Ramos (cell line): ENCODE measurements at regions not wholly inside any gene's neighbourhood (a gene's known extent, or its start where the extent isn't known, plus 50 kb on each side); places are given as distances from the start of the nearest gene placed in this dataset.

ENCODE experiments used
- in situ Hi-C: fragments of 300-500 bp; cut with MboI; formaldehyde crosslinking; loops from one replicate; pipeline ENCODE4 v1.14.3; 2022; ENCODE audit warnings: low sequenced_read_pairs; ENCODE audit not compliant: unreplicated experiment

DNA sequence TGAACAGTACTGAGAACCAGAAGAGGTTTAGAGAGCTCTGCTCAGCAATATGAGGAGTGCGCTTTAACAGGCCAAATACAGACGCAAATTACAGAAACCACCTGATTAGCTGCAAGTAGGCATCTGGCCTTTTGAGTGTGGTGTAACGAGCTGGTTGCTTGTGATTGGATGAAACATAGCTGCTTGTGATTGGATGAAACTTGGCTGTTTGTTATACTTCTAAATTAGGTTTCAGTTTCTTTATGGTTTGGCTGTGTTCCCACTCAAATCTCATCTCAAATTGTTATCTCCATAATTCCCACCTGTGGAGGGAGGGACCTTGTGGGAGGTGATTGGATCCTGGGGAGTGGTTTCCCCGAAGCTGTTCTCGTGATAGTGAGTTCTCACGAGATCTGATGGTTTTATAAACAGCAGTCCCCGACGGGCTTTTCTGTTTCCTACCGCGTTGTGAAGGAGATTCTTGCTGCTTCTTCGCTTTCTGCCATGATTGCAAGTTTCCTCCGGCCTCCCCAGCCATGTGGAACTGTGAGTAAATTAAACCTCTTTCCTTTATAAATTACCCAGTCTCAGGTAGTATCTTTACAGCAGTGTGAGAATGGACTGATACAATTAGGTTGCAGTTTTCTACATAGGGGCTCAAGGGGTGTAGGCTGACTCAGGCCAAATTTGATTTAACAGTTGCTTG is 655.9 kb upstream of the MAN1A1 start:
- in situ Hi-C loops, result no loop called here

DNA sequence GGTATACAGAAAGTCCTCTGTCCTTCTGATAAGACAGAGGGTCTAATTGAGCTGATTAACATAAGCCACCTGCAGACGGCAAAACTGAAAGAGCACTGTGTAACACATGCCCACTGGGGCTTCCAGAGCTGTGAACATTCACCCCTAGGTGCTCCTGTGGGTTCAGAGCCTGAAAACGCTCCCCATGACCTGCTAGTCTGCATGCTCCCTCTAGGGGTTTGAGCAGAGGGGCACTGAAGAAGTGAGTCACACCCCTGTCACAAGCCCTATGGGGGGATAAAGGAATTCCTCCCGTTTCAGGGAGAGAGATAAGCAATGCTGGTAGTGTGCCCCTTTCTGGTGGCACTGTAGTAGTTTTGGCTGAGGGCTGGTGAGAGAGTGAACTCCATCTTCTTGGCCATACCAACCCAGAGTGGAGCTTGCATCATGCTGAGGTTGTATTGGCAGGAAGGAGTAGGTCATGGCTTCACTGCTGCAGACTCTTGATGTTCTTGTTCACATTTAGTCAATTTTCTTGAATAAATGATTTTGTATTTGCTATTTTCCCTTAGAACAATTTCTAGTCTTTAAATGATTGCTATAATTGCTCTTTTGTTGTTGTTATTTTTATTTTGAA is 637.5 kb upstream of the MAN1A1 start:
- in situ Hi-C loops, result no loop called here

DNA sequence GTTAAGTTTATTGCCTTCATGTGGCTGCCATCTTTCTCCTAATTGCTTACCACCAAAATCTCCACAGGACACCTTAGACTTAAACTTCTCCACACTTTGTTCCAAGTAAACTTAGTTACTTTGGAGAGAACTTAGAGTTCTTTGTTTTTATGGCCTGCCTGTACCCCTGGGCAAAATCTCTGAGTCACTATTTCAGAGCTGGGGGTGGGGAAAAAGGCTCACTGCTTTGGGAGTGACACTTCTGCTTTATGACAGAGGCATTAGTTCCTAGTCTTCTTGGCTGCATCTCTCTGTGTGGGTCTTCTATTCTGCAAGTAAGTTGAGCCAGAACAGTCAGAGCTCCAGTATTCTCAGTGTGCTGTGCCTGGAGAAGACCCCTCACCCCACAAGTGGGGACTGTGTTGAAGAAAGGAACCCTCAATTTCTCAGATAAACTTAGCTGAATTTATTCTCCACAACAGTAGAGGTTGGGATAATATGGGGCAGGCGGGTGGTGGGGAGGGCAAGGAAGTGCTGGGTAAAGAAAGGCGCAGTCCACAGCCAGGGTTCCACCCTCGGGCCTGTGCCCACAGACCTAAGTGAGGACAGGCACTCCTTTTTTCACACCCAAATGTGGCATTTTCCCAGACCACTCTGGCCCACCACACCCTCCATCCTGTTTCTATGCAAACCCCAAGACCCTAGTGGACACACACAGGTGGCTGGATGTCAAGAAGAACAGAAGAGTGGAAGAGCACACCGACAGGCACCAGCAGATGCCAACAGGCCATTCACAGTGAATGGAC is 636.6 kb upstream of the MAN1A1 start:
- in situ Hi-C loops, result no loop called here

DNA sequence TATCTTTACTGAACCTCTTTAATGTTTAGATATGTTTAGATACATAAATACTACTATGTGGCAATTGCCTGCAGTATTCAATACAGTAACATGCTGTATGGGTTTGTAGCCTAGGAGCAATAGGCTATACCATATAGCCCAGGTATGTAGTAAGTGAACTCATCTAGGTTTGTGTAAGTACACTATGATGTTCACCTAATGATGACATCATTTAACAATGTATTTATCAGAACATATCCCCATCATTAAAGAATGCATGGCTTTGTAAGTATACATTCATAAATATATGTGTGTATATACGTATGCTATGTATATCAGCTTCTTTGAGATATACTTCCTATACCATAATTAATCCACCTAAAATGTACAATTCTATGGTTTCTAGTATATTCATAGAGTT is 631.2 kb upstream of the MAN1A1 start:
- in situ Hi-C loops, result no loop called here

DNA sequence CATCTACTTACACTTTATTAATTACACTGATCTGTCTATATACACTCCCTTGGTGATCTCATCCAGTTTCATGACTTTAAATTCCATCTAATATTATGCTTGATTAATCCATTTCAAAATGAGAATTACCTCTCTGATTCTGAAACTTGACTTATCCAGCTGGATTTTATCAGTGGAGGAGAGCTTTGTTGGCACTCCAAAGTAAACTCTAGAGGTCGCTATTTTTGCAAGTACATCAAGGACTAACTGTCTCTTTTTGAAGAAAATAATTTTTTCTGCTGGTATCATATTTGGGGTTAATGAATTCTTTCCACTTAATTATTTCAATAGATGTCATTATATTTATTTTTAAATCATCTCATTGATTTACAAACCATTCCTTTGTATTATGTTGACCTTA is 630.3 kb upstream of the MAN1A1 start:
- in situ Hi-C loops, result no loop called here

DNA sequence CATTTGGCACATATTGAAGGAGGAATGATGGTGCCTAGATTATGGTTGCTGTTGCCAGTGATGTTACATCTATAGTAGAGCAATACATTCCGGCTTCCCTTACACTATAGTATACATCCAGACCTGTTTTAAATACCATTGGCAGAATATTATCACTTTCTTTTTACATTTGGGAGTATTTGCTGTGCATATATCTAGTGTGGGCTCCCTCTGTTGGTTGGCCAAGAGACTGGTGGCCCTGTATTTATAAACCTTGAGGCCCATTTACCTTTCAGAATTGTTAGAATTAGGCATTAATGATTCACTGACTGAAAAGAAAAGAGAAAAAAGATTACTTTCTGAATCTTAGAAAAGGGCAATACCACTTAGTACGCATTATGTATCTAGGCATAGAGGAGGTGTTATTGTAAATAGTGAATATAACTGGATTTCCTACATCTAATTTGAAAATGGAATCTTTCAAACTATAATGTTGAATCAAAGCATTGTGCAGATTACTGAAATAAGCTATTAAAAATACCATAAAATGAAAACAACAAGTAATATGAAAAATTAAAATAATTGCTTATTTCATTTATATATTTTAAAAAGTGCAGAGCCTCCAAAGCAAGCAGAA is 628.8 kb upstream of the MAN1A1 start:
- in situ Hi-C loops, result no loop called here

DNA sequence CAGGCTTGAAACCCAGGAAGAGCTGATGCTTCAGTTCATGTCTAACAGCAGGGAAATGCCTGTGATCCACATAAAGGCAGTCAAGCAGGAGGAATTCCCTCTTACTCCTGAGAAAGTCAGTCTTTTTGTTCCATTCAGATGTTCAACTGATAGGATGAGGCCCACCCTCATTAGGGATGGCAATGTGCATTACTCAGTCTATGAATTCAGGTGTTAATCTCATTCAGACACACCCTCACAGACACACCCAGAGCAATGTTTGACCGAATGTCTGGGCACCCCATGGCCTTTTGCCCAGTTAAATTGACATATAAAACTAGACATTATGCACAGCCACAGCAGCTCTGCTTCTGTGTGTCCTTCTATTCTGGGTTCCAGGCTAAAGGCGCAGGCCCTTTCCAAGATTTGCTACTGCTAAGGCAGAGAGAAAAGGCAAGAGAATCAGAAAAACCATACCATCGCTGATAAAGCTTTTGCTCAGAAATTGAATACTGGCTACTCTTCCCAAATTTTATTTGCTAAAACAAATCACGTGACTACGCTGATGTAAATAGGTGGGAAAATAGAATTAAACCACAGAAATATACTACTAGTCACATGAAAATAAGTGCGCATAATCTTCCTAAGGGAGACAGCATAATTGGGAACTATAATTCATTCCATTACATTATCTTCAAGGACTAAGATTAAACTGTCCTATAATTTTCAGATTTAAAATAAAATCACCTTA is 625.0 kb upstream of the MAN1A1 start:
- in situ Hi-C loops, result loop anchor here (25.0 kb wide), 1 partner anchor 837 kb away; no protein-coding TSS in a partner anchor

DNA sequence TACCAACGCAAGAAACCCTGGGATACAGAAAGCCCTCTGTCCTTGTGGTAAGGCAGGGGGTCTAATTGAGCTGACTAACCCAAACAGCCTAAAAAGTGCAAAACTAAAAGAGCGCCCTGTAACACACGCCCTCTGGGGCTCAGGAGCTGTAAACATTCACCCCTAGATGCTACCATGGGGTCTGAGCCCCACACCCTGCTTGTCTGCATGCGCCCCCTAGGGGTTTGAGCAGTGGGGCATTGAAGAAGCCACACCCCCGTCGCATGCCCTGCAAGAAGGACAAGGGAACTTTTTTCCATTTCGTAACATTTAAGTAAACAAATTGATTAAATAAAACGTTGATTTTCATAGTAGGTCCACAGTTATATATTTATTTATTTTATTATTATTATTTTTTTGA is 616.9 kb upstream of the MAN1A1 start:
- in situ Hi-C loops, result loop anchor here (25.0 kb wide), 1 partner anchor 829 kb away; no protein-coding TSS in a partner anchor

DNA sequence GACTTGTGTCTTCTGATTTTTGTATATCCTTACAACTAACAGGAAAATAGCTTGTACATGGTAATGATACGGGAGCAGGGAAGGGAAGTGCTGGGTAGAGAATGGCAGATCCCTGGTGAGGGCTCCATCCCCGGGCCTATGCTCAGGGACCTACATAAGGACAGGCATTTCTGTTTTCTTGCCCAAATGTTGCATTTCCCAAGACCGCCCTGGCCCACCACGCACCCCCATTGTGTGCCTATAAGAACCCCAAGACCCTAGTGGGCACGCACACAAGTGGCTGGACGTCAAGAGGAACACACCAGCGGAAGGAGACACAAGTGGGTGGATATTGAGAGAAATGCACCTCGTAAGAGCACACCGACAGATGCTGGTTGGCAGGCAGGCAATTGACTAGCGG is 616.3 kb upstream of the MAN1A1 start:
- in situ Hi-C loops, result loop anchor here (25.0 kb wide), 1 partner anchor 829 kb away; no protein-coding TSS in a partner anchor

DNA sequence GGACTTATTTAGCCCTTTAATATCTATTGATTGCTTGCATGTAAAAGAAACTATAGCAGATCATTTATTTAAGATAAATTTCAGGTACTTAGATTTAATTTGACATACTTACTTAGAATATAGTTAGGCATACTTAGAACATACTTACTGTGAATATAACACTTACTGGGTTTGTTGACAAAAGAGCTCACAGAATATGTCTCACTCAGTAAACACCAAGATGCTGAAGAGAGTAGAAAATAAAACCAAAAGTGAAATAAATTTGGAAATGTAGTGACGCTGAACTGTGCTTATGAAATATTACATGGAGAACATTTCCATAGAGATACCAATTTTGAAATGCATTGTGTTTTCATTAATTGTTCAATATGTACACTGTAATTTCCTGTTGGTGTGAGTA is 615.4 kb upstream of the MAN1A1 start:
- in situ Hi-C loops, result loop anchor here (25.0 kb wide), 1 partner anchor 828 kb away; no protein-coding TSS in a partner anchor

DNA sequence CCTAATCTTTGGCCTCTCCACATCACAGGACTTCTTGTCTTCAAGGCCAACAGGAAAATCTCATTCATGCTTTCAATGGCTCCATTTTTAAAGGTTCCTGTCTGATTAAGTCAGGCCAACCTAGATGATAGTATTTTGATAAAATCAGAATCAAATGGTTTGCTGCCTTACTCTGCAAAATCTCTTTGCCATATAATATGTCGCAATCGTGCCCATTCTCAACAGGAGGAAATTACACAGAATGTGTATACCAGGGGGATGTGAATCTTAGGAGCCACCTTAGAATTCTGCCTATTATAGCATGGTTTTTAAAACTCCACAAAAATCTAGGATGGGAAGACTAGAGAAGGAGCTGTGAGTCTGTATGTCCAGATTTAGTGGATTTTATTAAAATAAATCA is 612.9 kb upstream of the MAN1A1 start:
- in situ Hi-C loops, result loop anchor here (25.0 kb wide), 1 partner anchor 825 kb away; no protein-coding TSS in a partner anchor

DNA sequence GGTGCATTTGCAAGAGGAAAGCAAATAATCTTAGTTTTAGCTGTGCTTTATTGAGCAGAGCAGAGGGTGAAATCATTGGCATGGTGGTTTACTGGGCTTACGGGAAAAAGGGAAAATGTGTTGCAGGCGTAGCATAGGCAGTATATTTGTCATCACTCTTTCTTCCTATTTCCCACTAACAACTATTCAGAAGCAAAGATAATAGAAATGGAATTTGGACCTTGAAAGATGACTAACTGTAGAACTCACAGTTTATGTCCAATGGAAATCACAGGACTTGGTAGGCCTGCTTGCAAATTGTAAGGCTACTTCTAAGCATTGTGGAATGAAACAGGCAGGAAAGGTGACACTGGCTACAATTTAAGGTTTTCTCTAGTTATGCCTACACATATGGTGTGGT is 611.9 kb upstream of the MAN1A1 start:
- in situ Hi-C loops, result loop anchor here (25.0 kb wide), 1 partner anchor 824 kb away; no protein-coding TSS in a partner anchor

DNA sequence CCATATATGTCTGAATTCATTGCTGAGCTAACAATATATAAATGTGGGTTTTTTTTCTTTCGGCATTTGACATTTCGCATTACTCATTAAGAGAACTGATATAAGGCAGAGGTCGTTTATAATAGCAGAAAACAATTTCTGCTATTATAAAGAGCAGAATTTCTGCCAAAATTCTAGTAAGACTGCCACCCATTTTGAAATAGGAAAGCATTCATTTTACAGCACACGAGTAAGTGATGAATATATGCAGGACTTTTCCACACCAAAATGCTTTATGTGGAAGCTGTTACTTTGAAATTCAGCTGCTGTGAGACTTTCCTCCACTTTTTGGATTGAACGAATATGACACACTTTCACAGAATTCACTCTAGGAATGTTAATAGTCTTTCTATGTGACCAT is 610.9 kb upstream of the MAN1A1 start:
- in situ Hi-C loops, result loop anchor here (25.0 kb wide), 1 partner anchor 823 kb away; no protein-coding TSS in a partner anchor

DNA sequence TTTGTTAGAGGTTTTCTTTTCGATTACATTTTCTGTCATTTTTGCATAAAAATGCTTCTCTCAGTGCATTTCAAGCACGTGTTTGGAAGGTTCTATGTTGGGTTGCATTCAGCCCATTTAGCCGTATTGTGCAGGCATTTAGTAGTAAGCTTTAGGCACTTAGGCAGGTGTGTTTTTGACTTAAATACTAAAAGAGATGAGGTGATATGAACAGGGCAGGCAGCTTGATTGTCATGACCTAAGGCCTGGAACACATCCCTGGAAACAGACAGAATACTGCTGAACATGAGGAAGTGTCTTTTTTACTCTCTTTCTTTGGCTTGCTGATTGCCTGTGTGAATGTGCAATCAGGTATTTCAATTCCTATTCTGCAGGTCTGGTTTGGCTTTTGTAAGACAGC is 610.5 kb upstream of the MAN1A1 start:
- in situ Hi-C loops, result loop anchor here (25.0 kb wide), 1 partner anchor 823 kb away; no protein-coding TSS in a partner anchor

DNA sequence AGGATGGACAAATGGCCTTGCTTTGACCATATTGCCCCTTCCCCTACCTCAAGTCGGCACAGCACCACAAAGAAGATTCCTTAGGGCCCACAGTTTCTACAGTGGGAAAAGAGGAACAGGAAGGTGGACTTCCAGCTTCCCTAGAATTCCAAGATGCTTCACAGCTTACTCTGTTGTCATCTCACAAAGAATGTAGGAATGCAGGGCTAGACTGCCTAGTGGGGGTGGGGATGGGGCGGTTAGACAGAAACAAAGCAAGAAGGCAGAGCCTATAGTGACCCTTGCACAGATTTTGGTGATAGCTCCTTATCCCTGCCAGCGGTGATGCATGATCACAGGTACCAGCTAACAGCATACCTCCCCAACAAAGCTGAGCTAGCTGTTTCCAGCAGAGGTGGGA is 607.6 kb upstream of the MAN1A1 start:
- in situ Hi-C loops, result loop anchor here (25.0 kb wide), 1 partner anchor 820 kb away; no protein-coding TSS in a partner anchor

DNA sequence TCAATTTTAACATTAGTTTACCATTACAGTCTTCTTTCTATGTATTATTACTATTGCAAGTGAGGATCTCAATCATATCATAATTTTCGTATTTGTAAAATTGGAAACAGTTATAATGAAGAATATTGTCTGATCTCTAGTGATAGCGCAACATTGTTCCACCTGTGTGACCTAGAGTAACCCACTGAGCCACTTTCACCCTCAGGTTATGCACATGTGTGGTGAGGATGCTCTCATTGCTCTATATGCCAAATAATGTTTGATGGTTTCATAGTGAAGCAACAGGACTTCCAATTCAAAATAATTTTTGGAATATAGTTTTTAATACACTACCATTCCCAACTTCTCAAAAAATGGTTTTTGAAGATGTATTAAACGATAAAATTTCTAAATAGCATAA is 603.1 kb upstream of the MAN1A1 start:
- in situ Hi-C loops, result loop anchor here (25.0 kb wide), 1 partner anchor 815 kb away; no protein-coding TSS in a partner anchor

DNA sequence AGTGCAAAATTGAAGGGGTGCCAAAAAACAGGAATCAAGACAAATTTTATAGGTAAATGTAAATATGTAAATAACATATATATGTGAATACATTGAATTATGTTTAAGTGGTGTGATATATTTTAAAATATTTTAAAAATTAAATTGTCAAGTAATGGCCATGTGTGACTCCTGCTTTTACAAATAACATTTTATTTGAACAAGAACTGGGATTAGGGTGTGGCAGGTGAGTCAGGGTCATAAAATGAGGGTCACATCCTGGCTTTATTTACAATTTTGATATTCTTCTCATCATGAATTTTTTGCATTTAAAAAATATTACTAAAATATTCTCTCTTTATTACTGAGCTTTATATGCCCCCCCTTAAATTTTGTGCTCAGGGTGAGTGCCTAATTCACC is 601.1 kb upstream of the MAN1A1 start:
- in situ Hi-C loops, result loop anchor here (25.0 kb wide), 1 partner anchor 813 kb away; no protein-coding TSS in a partner anchor

DNA sequence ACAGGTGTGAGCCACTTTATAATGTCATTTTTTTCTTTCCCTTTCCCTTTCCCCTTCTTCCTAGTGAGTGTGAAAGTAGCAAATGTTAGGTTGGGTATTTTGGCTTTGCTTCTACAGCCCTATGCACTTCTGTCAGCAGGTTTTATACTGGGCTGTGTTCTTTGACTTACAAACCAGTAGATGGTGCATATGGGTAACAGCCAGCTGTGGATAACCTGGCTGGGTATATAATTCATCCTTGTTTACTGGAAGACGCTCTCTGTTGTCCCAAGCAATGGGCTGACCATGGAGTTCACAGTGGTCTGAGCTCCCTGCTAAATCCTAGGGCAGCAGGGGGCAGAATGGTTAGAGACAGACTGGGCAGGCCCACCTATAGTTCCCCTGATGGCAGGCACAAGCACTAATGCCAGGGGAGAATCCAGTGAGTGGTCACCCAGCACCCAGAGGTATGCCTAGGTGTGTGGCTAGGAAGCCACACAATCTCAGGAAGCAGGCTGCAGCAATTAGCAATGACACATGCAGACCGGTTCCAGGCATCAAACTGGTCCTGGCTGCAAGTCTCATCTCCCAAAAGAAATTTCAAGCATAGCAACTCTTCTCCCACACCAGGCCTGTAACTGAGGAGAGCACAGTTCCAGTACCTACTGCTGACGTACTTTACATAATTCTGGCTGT is 592.7 kb upstream of the MAN1A1 start:
- in situ Hi-C loops, result no loop called here

DNA sequence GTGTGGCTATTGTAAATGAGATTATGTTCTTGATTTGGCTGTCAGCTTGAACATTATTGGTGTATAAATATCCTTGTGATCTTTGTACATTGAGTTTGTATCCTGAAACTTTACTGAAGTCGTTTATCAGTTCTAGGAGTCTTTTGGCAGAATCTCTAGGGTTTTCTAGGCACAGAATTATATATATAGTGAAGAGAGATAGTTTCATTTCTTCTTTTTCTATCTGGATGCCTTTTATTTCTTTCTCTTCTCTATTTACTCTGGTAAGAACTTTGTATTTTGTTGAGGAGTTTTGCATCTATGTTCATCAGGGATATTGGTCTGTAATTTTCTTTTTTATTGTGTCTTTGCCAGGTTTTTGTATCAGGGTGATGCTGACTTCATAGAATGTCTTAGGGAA is 589.2 kb upstream of the MAN1A1 start:
- in situ Hi-C loops, result no loop called here
